OCI-LY3 (cell line): ENCODE measurements at regions not wholly inside any gene's neighbourhood (a gene's known extent, or its start where the extent isn't known, plus 50 kb on each side); places are given as distances from the start of the nearest gene placed in this dataset.

Experiments
- H2AFZ ChIP-seq: fragments of 200-600, 300-600 bp; shearing (Covaris generic); 2 replicates; pipeline ENCODE4 v1.6.0; 2014; ENCODE audit warnings: antibody characterized with exemption, low read depth, low read length
- H3K27ac ChIP-seq: fragments of 200-600, 300-600 bp; sonication (generic); 2 replicates; pipeline ENCODE4 v1.5.1; 2014; ENCODE audit warnings: mild to moderate bottlenecking, low read length, moderate library complexity, mixed read lengths
- H3K27me3 ChIP-seq: fragments of 200-600, 300-600 bp; sonication (generic); 2 replicates; pipeline ENCODE4 v1.6.1; 2014; ENCODE audit warnings: low read depth, low read length, mixed read lengths
- H3K36me3 ChIP-seq: fragments of 200-600, 300-600 bp; sonication (generic); replicated peaks from 2 replicates; pipeline ENCODE3; 2014; ENCODE audit warnings: low read depth, low read length, mixed read lengths
- H3K4me1 ChIP-seq: fragments of 300-600, 200-600 bp; sonication (generic); 2 replicates; pipeline ENCODE4 v1.6.1; 2014; ENCODE audit warnings: low read length, mixed read lengths
- H3K4me2 ChIP-seq: fragments of 200-600, 300-600 bp; sonication (generic); 2 replicates; pipeline ENCODE4 v1.6.1; 2014; ENCODE audit warnings: low read length, mixed read lengths
- H3K4me3 ChIP-seq: fragments of 300-600, 200-600 bp; sonication (generic); 2 replicates; pipeline ENCODE4 v1.5.1; 2014; ENCODE audit warnings: antibody characterized with exemption, mild to moderate bottlenecking, low read length, moderate library complexity
- H3K79me2 ChIP-seq: fragments of 300-600, 200-600 bp; shearing (Covaris generic); 2 replicates; pipeline ENCODE4 v1.6.1; 2014; ENCODE audit warnings: mild to moderate bottlenecking, low read length, mixed read lengths
- H3K9ac ChIP-seq: fragments of 300-600, 200-600 bp; shearing (Covaris generic); 2 replicates; pipeline ENCODE4 v1.6.0; 2014; ENCODE audit warnings: mild to moderate bottlenecking, low read length, moderate library complexity
- H3K9me3 ChIP-seq: fragments of 200-600, 300-600 bp; shearing (Covaris generic); 2 replicates; pipeline ENCODE4 v1.6.1; 2014; ENCODE audit warnings: low read length, mixed read lengths; ENCODE audit not compliant: insufficient read depth
- H4K20me1 ChIP-seq: fragments of 200-600, 300-600 bp; sonication (generic); 2 replicates; pipeline ENCODE4 v1.6.1; 2016; ENCODE audit warnings: low read length, mixed read lengths; ENCODE audit not compliant: insufficient read depth
- EZH2phosphoT487 ChIP-seq: fragments of 200-600 bp; shearing (Covaris generic); IDR thresholded peaks from 2 replicates; pipeline ENCODE4 v1.6.1; 2018; ENCODE audit warnings: antibody characterized with exemption, mixed run types, low read depth
- TF ChIP-seq, protein P1 (sequence below): fragments of 200-600, 300-600 bp; sonication (generic); IDR thresholded peaks from 2 replicates; pipeline ENCODE4 v1.5.1; 2014; ENCODE audit warnings: antibody characterized with exemption, low read length, low read depth

- Histone ChIP-seq H3K4me1 (no peaks in the 10 kb centered on the region; the same call in 1 of the 2 replicates), H3K9me3 (no peaks in the 10 kb centered on the region), H3K4me3 (no peak overlapping the region), H3K4me2 (no peak overlapping the region), H3K36me3 (no peaks in the 10 kb centered on the region), H3K27me3 (no peaks in the 10 kb centered on the region), H3K9ac (no peak overlapping the region), H3K79me2 (no peaks in the 10 kb centered on the region), H4K20me1 (no peaks in the 10 kb centered on the region), H2AFZ (no peak overlapping the region), H3K27ac (no peak overlapping the region)
- TF ChIP-seq, protein P1, sequence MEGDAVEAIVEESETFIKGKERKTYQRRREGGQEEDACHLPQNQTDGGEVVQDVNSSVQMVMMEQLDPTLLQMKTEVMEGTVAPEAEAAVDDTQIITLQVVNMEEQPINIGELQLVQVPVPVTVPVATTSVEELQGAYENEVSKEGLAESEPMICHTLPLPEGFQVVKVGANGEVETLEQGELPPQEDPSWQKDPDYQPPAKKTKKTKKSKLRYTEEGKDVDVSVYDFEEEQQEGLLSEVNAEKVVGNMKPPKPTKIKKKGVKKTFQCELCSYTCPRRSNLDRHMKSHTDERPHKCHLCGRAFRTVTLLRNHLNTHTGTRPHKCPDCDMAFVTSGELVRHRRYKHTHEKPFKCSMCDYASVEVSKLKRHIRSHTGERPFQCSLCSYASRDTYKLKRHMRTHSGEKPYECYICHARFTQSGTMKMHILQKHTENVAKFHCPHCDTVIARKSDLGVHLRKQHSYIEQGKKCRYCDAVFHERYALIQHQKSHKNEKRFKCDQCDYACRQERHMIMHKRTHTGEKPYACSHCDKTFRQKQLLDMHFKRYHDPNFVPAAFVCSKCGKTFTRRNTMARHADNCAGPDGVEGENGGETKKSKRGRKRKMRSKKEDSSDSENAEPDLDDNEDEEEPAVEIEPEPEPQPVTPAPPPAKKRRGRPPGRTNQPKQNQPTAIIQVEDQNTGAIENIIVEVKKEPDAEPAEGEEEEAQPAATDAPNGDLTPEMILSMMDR = no peak
- no peak for TF ChIP-seq EZH2phosphoT487
Observed at GRCh38 chr5:60280943-60281342, 387.4 kb upstream of the PDE4D start.

- Histone ChIP-seq H2AFZ (no peak overlapping the region), H3K4me3 (no peak overlapping the region), H3K4me1 (no peaks in the 10 kb centered on the region; the same call in 1 of the 2 replicates), H3K4me2 (no peak overlapping the region), H3K27ac (no peak overlapping the region), H3K9ac (no peak overlapping the region), H3K36me3 (no peaks in the 10 kb centered on the region), H3K79me2 (no peaks in the 10 kb centered on the region), H3K27me3 (no peaks in the 10 kb centered on the region), H4K20me1 (no peaks in the 10 kb centered on the region), H3K9me3 (no peaks in the 10 kb centered on the region)
- no peak for TF ChIP-seq EZH2phosphoT487
- TF ChIP-seq, protein P1 = no peak
Observed at GRCh38 chr5:60277941-60278340, 384.4 kb upstream of the PDE4D start.

GRCh38 chr5:60274747-60275146, 381.2 kb upstream of the PDE4D start:
- no peak overlapping the region for H3K27ac ChIP-seq
- H3K4me3 ChIP-seq = no peak overlapping the region
- H3K9me3 ChIP-seq = no peaks in the 10 kb centered on the region
- no peak overlapping the region for H3K9ac ChIP-seq
- no peaks in the 10 kb centered on the region for H3K79me2 ChIP-seq
- no peak overlapping the region for H3K4me2 ChIP-seq
- H4K20me1 ChIP-seq = no peaks in the 10 kb centered on the region
- H2AFZ ChIP-seq = no peak overlapping the region
- no peaks in the 10 kb centered on the region for H3K4me1 ChIP-seq
- H3K27me3 ChIP-seq = no peaks in the 10 kb centered on the region
- no peak for TF ChIP-seq EZH2phosphoT487
- TF ChIP-seq, protein P1 = no peak
- no peaks in the 10 kb centered on the region for H3K36me3 ChIP-seq

DNA sequence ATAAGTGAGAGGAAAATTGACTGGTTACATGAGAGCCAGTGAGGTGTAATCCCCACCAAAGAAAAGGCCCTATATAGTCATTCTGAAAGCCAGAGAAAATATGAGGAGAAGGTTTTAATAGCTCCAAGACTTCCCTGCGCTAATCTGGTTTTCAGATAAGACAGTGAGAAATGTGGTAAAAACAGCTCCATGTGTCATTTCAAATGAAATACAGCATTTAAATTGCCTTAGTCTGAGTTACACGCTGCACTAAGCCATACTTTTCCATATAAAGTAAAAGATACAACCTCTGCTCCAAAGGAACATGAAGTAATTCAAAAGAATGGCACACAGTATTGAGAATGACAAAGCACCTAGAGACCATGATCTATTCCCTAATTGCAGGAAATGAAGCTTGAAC, 378.0 kb upstream of the PDE4D start:
- H3K27ac ChIP-seq = no peak overlapping the region
- H3K9ac ChIP-seq = no peak overlapping the region
- H3K4me3 ChIP-seq = no peak overlapping the region
- no peaks in the 10 kb centered on the region for H4K20me1 ChIP-seq
- H3K4me1 ChIP-seq = no peaks in the 10 kb centered on the region
- no peaks in the 10 kb centered on the region for H3K27me3 ChIP-seq
- H3K36me3 ChIP-seq = no peaks in the 10 kb centered on the region
- no peaks in the 10 kb centered on the region for H3K79me2 ChIP-seq
- TF ChIP-seq, protein P1 = no peak
- no peak for TF ChIP-seq EZH2phosphoT487
- H3K4me2 ChIP-seq = no peak overlapping the region
- H3K9me3 ChIP-seq = no peaks in the 10 kb centered on the region
- no peak overlapping the region for H2AFZ ChIP-seq
